ENCODE measurements at regions not wholly inside any gene's neighbourhood (a gene's known extent, or its start where the extent isn't known, plus 50 kb on each side); places are given as distances from the start of the nearest gene placed in this dataset.

DNA sequence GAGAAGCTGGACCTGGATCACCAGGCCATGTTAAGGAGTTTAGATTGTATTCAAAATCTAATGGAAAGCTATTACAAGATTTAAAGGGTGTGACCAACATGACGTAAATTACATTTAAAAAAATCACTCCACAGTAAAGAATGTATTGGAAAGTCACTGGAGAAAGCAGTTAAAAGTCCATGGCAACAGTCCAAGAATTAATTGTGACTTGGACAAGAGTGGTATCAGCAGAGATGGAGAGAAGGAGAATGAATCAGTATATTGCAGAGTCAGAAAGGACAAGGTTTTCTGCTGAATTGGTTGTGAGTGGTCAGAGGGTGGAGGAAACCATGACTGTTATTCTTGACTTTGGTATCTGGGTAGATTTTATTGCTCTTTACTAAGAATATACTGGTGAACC, 535.1 kb upstream of the SLITRK1 start:
- DNase-seq (no peak), ATAC-seq (ENCODE audit: low read depth) (no peak)
- no CpG with 5 or more reads among the region's 1 CpG for WGBS (ENCODE audit: insufficient coverage)
- TF ChIP-seq, protein P1, sequence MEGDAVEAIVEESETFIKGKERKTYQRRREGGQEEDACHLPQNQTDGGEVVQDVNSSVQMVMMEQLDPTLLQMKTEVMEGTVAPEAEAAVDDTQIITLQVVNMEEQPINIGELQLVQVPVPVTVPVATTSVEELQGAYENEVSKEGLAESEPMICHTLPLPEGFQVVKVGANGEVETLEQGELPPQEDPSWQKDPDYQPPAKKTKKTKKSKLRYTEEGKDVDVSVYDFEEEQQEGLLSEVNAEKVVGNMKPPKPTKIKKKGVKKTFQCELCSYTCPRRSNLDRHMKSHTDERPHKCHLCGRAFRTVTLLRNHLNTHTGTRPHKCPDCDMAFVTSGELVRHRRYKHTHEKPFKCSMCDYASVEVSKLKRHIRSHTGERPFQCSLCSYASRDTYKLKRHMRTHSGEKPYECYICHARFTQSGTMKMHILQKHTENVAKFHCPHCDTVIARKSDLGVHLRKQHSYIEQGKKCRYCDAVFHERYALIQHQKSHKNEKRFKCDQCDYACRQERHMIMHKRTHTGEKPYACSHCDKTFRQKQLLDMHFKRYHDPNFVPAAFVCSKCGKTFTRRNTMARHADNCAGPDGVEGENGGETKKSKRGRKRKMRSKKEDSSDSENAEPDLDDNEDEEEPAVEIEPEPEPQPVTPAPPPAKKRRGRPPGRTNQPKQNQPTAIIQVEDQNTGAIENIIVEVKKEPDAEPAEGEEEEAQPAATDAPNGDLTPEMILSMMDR (IDR thresholded peaks at IDR 0.05), result no peak
- no peak for TF ChIP-seq EZH2 (IDR thresholded peaks at IDR 0.05; ENCODE audit: borderline replicate concordance, insufficient read depth, low read depth, low read length, poor library complexity, severe bottlenecking)
- no peaks in the 10 kb centered on the region for H4K20me1 ChIP-seq (ENCODE audit: control insufficient read depth, insufficient read depth, low read length, poor library complexity, severe bottlenecking)
- Mint-ChIP-seq H3K9me3 (ENCODE audit: insufficient read depth) (peaks cover 6% of the 10 kb centered on the region), H3K4me3 (no peak overlapping the region), H3K4me1 (no peaks in the 10 kb centered on the region), H3K27ac (no peak overlapping the region), H3K27me3 (no peaks in the 10 kb centered on the region)
- intact Hi-C loops (cut with micrococcal nuclease), result no loop called here
- ChIA-PET CTCF (no interaction called here), POLR2A (no interaction called here)
- no peak overlapping the region for H2AFZ ChIP-seq (ENCODE audit: insufficient read depth, low read depth, low read length, poor library complexity, severe bottlenecking)
- peaks cover 1 to 6% (median 4%) of the 10 kb centered on the region in 3 donors for H3K9me3 ChIP-seq (ENCODE audit: control extremely low read depth in 1 of 3, control insufficient read depth in 2 of 3, insufficient read depth in 1 of 3, low read length in 2 of 3)
- H3K4me2 ChIP-seq (replicated peaks; ENCODE audit: low read depth, low read length, poor library complexity, severe bottlenecking), result no peak overlapping the region
- no peaks in the 10 kb centered on the region for H3K27me3 ChIP-seq (replicated peaks in 1 of 4; ENCODE audit: control extremely low read depth in 1 of 4, control insufficient read depth in 3 of 4, insufficient read depth in 4 of 4, low read length in 3 of 4)
- H3K4me1 ChIP-seq (ENCODE audit: control insufficient read depth in 2 of 2, insufficient read depth in 2 of 2, low read length in 2 of 2), result no peaks in the 10 kb centered on the region
- no peaks in the 10 kb centered on the region for H3K36me3 ChIP-seq (replicated peaks in 1 of 2; ENCODE audit: control extremely low read depth in 1 of 2, control insufficient read depth in 1 of 2, extremely low read depth in 1 of 2, insufficient read depth in 2 of 2, low read length in 1 of 2)
- H3K27ac ChIP-seq (ENCODE audit: low read length in 2 of 2), result no peak overlapping the region
- H3K9ac ChIP-seq (ENCODE audit: low read length), result no peak overlapping the region
- no peak overlapping the region for H3K4me3 ChIP-seq (ENCODE audit: control extremely low read depth in 1 of 5, extremely low read depth in 1 of 5, insufficient read depth in 1 of 5, low read depth in 2 of 5, low read length in 4 of 5)
- no peaks in the 10 kb centered on the region for H3K79me2 ChIP-seq (ENCODE audit: control insufficient read depth, insufficient read depth, low read length)

GRCh38 chr13:84413016-84413415, 530.7 kb upstream of the SLITRK1 start:
- POLR2A ChIA-PET, result no interaction called here
- H3K27ac ChIP-seq (ENCODE audit: low read length in 2 of 2), result no peak overlapping the region
- no peak overlapping the region for H3K4me3 ChIP-seq (ENCODE audit: control extremely low read depth in 1 of 5, extremely low read depth in 1 of 5, insufficient read depth in 1 of 5, low read depth in 2 of 5, low read length in 4 of 5)
- no peaks in the 10 kb centered on the region for H3K36me3 ChIP-seq (replicated peaks in 1 of 2; ENCODE audit: control extremely low read depth in 1 of 2, control insufficient read depth in 1 of 2, extremely low read depth in 1 of 2, insufficient read depth in 2 of 2, low read length in 1 of 2)
- Mint-ChIP-seq H3K27ac (no peak overlapping the region), H3K4me3 (no peak overlapping the region), H3K9me3 (ENCODE audit: insufficient read depth) (peaks cover 6% of the 10 kb centered on the region), H3K27me3 (no peaks in the 10 kb centered on the region), H3K4me1 (no peaks in the 10 kb centered on the region)
- H2AFZ ChIP-seq (ENCODE audit: insufficient read depth, low read depth, low read length, poor library complexity, severe bottlenecking), result no peak overlapping the region
- no peaks in the 10 kb centered on the region for H4K20me1 ChIP-seq (ENCODE audit: control insufficient read depth, insufficient read depth, low read length, poor library complexity, severe bottlenecking)
- H3K4me2 ChIP-seq (replicated peaks; ENCODE audit: low read depth, low read length, poor library complexity, severe bottlenecking), result no peak overlapping the region
- WGBS (ENCODE audit: insufficient coverage), result no CpG with 5 or more reads among the region's 2 CpGs
- CTCF ChIA-PET, result no interaction called here
- peaks cover 0 to 4% (median 1%) of the 10 kb centered on the region in 3 donors for H3K9me3 ChIP-seq (ENCODE audit: control extremely low read depth in 1 of 3, control insufficient read depth in 2 of 3, insufficient read depth in 1 of 3, low read length in 2 of 3)
- no peak for DNase-seq
- no peak for ATAC-seq (ENCODE audit: low read depth)
- H3K79me2 ChIP-seq (ENCODE audit: control insufficient read depth, insufficient read depth, low read length), result no peaks in the 10 kb centered on the region
- TF ChIP-seq, protein P1 (IDR thresholded peaks at IDR 0.05), result no peak
- no peak for TF ChIP-seq EZH2 (IDR thresholded peaks at IDR 0.05; ENCODE audit: borderline replicate concordance, insufficient read depth, low read depth, low read length, poor library complexity, severe bottlenecking)
- H3K27me3 ChIP-seq (replicated peaks in 1 of 4; ENCODE audit: control extremely low read depth in 1 of 4, control insufficient read depth in 3 of 4, insufficient read depth in 4 of 4, low read length in 3 of 4), result no peaks in the 10 kb centered on the region
- intact Hi-C loops (cut with micrococcal nuclease), result no loop called here
- no peaks in the 10 kb centered on the region for H3K4me1 ChIP-seq (ENCODE audit: control insufficient read depth in 2 of 2, insufficient read depth in 2 of 2, low read length in 2 of 2)
- no peak overlapping the region for H3K9ac ChIP-seq (ENCODE audit: low read length)

Data from B cell (primary cell).